A549 (cell line): ENCODE measurements at regions not wholly inside any gene's neighbourhood (a gene's known extent, or its start where the extent isn't known, plus 50 kb on each side); places are given as distances from the start of the nearest gene placed in this dataset.

Experiments used
- CEBPB ChIP-seq, 2 experiments: fragments of >200 bp in 1 of 2; sonication (Bioruptor Twin) in 1 of 2; formaldehyde crosslinking in 1 of 2; IDR thresholded peaks; 2 replicates each; pipeline ENCODE4 v1.6.1; 2012 to 2016
- CHD4 ChIP-seq: fragments of 200-600 bp; sonication (generic); IDR thresholded peaks from 2 replicates; pipeline ENCODE4 v1.6.1; 2016; ENCODE audit warnings: antibody characterized with exemption, mild to moderate bottlenecking, borderline replicate concordance
- CTCF ChIP-seq: fragments of >200 bp; sonication (Bioruptor Twin); formaldehyde crosslinking; IDR thresholded peaks from 3 replicates; pipeline ENCODE4 v1.5.1; 2016
- FOSL2 ChIP-seq, 2 experiments: fragments of 450-650 bp in 1 of 2; fragments of >200 bp in 1 of 2; sonication (Bioruptor Twin) in 1 of 2; formaldehyde crosslinking; IDR thresholded peaks; 2 replicates each; pipeline versions ENCODE4 v1.5.0 to v1.6.1; 2016 to 2020; ENCODE audit warnings: mild to moderate bottlenecking in 1 of 2, moderate library complexity in 1 of 2
- FOXS1 ChIP-seq: fragments of 250-450 bp; sonication (Bioruptor Pico); IDR thresholded peaks from 2 replicates; pipeline ENCODE4 v1.5.0; 2020; ENCODE audit warnings: mild to moderate bottlenecking, moderate library complexity
- MAX ChIP-seq: IDR thresholded peaks from 2 replicates; pipeline ENCODE4 v1.6.1; 2012
- NPAS2 ChIP-seq: fragments of 250-450 bp; sonication (Bioruptor Pico); IDR thresholded peaks from 2 replicates; pipeline ENCODE4 v1.8.0; 2022; ENCODE audit warnings: mild to moderate bottlenecking, moderate library complexity, borderline replicate concordance
- PBX3 ChIP-seq: IDR thresholded peaks from 2 replicates; pipeline ENCODE4 v1.6.1; 2012
- RAD21 ChIP-seq, 2 experiments: fragments of >200 bp in 1 of 2; sonication (Bioruptor Twin) in 1 of 2; formaldehyde crosslinking in 1 of 2; IDR thresholded peaks in 1 of 2; conservative IDR thresholded peaks in 1 of 2; 2 replicates in 1 of 2; 3 replicates in 1 of 2; pipeline ENCODE4 v1.6.1; 2012 to 2018; ENCODE audit warnings: inconsistent platforms in 1 of 2
- REST ChIP-seq: fragments of 200-600 bp; sonication (generic); IDR thresholded peaks from 2 replicates; pipeline ENCODE4 v1.6.1; 2016; ENCODE audit warnings: antibody characterized with exemption, mild to moderate bottlenecking, moderate library complexity
- SREBF2 ChIP-seq: fragments of 450-650 bp; IDR thresholded peaks from 2 replicates; pipeline ENCODE4 v1.6.1; 2014; ENCODE audit warnings: mild to moderate bottlenecking, moderate library complexity

GRCh38 chr22:45103756-45104155, 60.0 kb upstream of the NUP50 start:
- TF ChIP-seq REST = no peak
- no peak for TF ChIP-seq RAD21 (conservative IDR thresholded peaks at IDR 0.05 in 1 of 2, IDR thresholded peaks at IDR 0.05 in 1 of 2)
- no peak for TF ChIP-seq CTCF
- TF ChIP-seq CHD4 = no peak
- TF ChIP-seq CEBPB (IDR thresholded peaks at IDR 0.05) = no peak
- no peak for TF ChIP-seq PBX3
- TF ChIP-seq MAX = no peak
- TF ChIP-seq FOXS1 (CRISPR knock-in tag) = no peak
- TF ChIP-seq FOSL2 (IDR thresholded peaks at IDR 0.05) = no peak
- TF ChIP-seq FOSL2 (CRISPR knock-in tag; IDR thresholded peaks at IDR 0.05) = no peak
- no peak for TF ChIP-seq SREBF2
- TF ChIP-seq NPAS2 (CRISPR knock-in tag) = no peak
